ENCODE measurements at regions not wholly inside any gene's neighbourhood (a gene's known extent, or its start where the extent isn't known, plus 50 kb on each side); places are given as distances from the start of the nearest gene placed in this dataset.

DNA sequence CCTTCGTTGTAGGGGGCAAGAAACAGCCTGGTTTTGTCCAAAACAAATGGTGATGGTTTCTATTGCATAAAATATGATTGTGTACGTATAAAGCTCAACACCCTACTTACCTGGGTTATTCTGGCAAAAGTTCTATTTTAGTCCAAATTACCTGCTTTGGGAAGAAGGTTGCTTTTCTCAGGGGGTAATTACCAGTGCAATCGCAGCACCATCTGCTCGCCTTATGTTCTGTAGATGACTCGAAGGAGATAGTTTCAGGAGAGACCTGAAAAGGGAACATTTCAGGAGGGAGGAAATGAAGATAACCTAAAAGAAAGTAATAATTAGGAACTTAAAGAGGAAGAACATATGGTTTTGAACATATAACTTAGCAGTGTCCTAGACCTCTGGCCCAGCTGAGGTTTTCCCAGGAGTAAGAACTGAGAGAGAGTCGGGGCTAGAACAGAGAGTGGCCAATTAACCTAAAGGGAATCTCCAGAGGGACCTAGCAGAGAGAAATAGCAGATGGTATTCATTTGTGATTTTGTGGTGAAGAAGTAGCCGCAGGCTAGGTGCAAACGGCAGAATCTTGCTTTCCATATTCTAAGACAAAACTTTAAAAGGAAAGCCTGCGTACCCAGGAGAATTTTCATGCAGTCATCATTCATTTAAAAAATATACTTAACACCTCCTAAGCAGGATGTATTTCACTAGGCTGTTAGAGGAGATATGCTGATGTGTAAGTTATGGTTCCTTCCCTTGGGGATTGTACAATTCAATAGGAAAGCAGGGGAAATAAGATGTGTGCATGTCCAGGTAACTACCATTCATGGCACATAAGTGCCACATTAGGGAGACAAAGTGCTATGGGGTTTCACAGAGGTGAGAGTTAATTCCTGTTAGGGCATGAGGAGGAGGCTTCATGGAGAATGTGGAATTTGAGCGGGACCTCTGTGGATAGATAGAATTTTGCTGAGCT, 113.0 kb upstream of the SLC10A2 start (continued):
- TF ChIP-seq EGR1 (IDR thresholded peaks at IDR 0.05; ENCODE audit: low read depth) (no peak), SRF (IDR thresholded peaks at IDR 0.05; ENCODE audit: low read depth) (no peak), CBX3 (IDR thresholded peaks at IDR 0.05; ENCODE audit: low read depth) (no peak), EZH2 (IDR thresholded peaks at IDR 0.05) (no peak)

DNA sequence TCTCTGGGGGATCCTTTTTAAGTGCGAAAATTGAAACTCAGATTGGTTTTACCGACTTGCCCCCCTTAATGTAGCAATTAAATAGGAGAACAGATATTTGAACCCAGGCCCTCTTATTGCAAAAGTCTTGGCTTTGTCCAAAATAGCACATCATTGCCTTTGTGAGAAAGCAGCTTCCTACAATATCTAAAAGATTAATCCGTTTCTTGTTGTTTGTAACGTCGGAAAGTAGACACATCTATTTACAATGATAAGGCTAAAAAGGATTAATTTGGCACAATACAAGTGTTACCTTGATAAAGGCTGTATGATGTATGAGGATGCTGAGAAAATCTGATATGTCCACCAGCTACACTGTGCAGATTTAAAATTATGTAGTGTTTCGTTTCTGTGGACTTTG, 108.7 kb upstream of the SLC10A2 start:
- H3K27ac ChIP-seq (ENCODE audit: low read depth, low read length) = no peak overlapping the region
- ATAC-seq = no peak
- POLR2A ChIA-PET = no interaction called here
- no peak overlapping the region for H3K4me3 ChIP-seq (replicated peaks in 1 of 2; ENCODE audit: low read depth in 1 of 2, low read length in 2 of 2)
- no peak overlapping the region for H3K9ac ChIP-seq (ENCODE audit: low read length)
- no peak overlapping the region for H2AFZ ChIP-seq (ENCODE audit: low read depth, low read length, poor library complexity, severe bottlenecking)
- no peak overlapping the region for H3K4me2 ChIP-seq (ENCODE audit: low read length)
- H3K9me3 ChIP-seq (ENCODE audit: control insufficient read depth in 1 of 2, insufficient read depth in 1 of 2, low read depth in 1 of 2, low read length in 2 of 2) = no peaks in the 10 kb centered on the region
- CTCF ChIA-PET = no interaction called here
- H4K20me1 ChIP-seq (ENCODE audit: insufficient read depth) = no peaks in the 10 kb centered on the region
- intact Hi-C loops (cut with micrococcal nuclease) = no loop called here
- H3K4me1 ChIP-seq (ENCODE audit: control insufficient read depth in 1 of 2, insufficient read depth in 2 of 2, low read length in 2 of 2) = no peaks in the 10 kb centered on the region
- no peaks in the 10 kb centered on the region for H3K36me3 ChIP-seq (ENCODE audit: control insufficient read depth in 1 of 2, insufficient read depth in 2 of 2, low read length in 2 of 2)
- no peaks in the 10 kb centered on the region for H3K9me2 ChIP-seq (ENCODE audit: insufficient read depth)
- no TSS peak for BruUV-seq (replicated peaks)
- H3K27me3 ChIP-seq (ENCODE audit: insufficient read depth, low read length) = no peaks in the 10 kb centered on the region
- RAD21 ChIA-PET (ENCODE audit: low non-redundant PET in 1 of 2, low total read pairs in 2 of 2, uncharacterized antibody in 2 of 2, unreplicated experiment in 2 of 2) = no interaction called here
- no peak for TF ChIP-seq EZH2 (IDR thresholded peaks at IDR 0.05)
- no peak for TF ChIP-seq ELF1 (IDR thresholded peaks at IDR 0.05; ENCODE audit: borderline replicate concordance, low read depth)
- TF ChIP-seq JUND (IDR thresholded peaks at IDR 0.05) = no peak
- TF ChIP-seq, protein P1, sequence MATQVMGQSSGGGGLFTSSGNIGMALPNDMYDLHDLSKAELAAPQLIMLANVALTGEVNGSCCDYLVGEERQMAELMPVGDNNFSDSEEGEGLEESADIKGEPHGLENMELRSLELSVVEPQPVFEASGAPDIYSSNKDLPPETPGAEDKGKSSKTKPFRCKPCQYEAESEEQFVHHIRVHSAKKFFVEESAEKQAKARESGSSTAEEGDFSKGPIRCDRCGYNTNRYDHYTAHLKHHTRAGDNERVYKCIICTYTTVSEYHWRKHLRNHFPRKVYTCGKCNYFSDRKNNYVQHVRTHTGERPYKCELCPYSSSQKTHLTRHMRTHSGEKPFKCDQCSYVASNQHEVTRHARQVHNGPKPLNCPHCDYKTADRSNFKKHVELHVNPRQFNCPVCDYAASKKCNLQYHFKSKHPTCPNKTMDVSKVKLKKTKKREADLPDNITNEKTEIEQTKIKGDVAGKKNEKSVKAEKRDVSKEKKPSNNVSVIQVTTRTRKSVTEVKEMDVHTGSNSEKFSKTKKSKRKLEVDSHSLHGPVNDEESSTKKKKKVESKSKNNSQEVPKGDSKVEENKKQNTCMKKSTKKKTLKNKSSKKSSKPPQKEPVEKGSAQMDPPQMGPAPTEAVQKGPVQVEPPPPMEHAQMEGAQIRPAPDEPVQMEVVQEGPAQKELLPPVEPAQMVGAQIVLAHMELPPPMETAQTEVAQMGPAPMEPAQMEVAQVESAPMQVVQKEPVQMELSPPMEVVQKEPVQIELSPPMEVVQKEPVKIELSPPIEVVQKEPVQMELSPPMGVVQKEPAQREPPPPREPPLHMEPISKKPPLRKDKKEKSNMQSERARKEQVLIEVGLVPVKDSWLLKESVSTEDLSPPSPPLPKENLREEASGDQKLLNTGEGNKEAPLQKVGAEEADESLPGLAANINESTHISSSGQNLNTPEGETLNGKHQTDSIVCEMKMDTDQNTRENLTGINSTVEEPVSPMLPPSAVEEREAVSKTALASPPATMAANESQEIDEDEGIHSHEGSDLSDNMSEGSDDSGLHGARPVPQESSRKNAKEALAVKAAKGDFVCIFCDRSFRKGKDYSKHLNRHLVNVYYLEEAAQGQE (IDR thresholded peaks at IDR 0.05; ENCODE audit: low read depth) = no peak
- TF ChIP-seq SIN3A (IDR thresholded peaks at IDR 0.05; ENCODE audit: low read depth) = no peak
- TF ChIP-seq CEBPB (IDR thresholded peaks at IDR 0.05; ENCODE audit: low read depth) = no peak
- no peak for TF ChIP-seq EZH2phosphoT487 (IDR thresholded peaks at IDR 0.05; ENCODE audit: borderline replicate concordance)
- no peak for TF ChIP-seq ZFX (IDR thresholded peaks at IDR 0.05)
- TF ChIP-seq, protein P2, sequence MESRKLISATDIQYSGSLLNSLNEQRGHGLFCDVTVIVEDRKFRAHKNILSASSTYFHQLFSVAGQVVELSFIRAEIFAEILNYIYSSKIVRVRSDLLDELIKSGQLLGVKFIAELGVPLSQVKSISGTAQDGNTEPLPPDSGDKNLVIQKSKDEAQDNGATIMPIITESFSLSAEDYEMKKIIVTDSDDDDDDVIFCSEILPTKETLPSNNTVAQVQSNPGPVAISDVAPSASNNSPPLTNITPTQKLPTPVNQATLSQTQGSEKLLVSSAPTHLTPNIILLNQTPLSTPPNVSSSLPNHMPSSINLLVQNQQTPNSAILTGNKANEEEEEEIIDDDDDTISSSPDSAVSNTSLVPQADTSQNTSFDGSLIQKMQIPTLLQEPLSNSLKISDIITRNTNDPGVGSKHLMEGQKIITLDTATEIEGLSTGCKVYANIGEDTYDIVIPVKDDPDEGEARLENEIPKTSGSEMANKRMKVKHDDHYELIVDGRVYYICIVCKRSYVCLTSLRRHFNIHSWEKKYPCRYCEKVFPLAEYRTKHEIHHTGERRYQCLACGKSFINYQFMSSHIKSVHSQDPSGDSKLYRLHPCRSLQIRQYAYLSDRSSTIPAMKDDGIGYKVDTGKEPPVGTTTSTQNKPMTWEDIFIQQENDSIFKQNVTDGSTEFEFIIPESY (IDR thresholded peaks at IDR 0.05; ENCODE audit: extremely low read depth, insufficient replicate concordance, low read length) = no peak
- TF ChIP-seq SRF (IDR thresholded peaks at IDR 0.05; ENCODE audit: low read depth) = no peak
- TF ChIP-seq, protein P3, sequence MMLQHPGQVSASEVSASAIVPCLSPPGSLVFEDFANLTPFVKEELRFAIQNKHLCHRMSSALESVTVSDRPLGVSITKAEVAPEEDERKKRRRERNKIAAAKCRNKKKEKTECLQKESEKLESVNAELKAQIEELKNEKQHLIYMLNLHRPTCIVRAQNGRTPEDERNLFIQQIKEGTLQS (IDR thresholded peaks at IDR 0.05) = no peak
- no peak for TF ChIP-seq POLR2A (IDR thresholded peaks at IDR 0.05; ENCODE audit: borderline replicate concordance, extremely low read depth, insufficient read depth, insufficient read length)
- TF ChIP-seq RAD21 (IDR thresholded peaks at IDR 0.05; ENCODE audit: low read depth) = no peak
- TF ChIP-seq YY1 (IDR thresholded peaks at IDR 0.05; ENCODE audit: extremely low read depth, insufficient replicate concordance, low read depth, low read length) = no peak
- no peak for DNase-seq (ENCODE audit: low read depth, low spot score)
- H3K79me2 ChIP-seq (ENCODE audit: insufficient read depth, low read length) = no peaks in the 10 kb centered on the region

Measured in HCT116 (cell line).